Lower leg skin (tissue), 3 donors: ENCODE measurements at regions not wholly inside any gene's neighbourhood (a gene's known extent, or its start where the extent isn't known, plus 50 kb on each side); places are given as distances from the start of the nearest gene placed in this dataset.

Experiments used
- CTCF ChIP-seq, 3 donors: fragments of 450-650 bp; IDR thresholded peaks; one replicate each; pipeline ENCODE4 v1.5.1; 2016; ENCODE audit warnings: antibody characterized with exemption in 3 of 3, mild to moderate bottlenecking in 3 of 3, moderate library complexity in 2 of 3
- POLR2A ChIP-seq, 2 donors: fragments of 450-650 bp; IDR thresholded peaks; one replicate each; pipeline ENCODE4 v1.6.1; 2016 to 2017; ENCODE audit warnings: antibody characterized with exemption in 2 of 2, mild to moderate bottlenecking in 1 of 2, moderate library complexity in 1 of 2

DNA sequence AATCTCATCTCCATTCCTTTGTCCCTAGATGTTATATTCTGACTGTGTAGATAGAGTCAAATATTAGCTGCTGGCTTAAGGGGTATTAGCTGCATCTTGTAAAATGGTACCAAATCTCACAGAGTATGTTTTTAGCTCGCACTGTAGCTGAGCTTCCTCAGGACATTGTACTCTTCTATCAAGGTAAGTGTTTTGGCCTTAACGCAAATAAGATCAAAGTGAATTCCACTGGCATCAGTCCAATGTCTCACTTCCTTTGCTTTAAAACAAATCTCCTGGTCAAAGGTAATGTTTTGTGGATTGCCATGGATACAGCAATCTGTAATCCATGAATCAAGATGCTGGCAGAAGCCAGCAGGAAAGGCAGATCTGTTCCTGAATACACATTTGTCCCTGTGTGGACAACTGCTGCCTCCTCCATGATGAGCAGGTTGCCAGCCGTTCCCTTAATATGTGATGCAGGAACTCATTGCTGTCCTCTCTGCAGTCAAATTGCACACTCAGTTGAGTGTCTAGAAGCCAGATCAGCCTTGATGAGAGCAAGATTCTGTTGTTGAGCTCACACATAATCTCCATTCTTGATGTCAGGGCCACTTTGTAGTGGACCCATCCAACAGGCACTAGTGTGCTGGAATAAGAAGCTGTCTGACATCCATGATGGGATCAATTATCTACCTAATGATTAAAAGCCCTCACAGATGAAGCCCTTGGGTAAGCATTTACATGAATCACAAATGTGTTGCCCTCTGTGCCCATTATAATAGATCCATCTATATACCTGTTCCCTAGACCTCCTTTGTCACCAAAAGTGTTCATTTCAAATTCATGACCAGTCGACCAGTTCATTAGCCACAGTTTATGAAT, 96.6 kb upstream of the AGTR1 start:
- no peak for TF ChIP-seq CTCF (IDR thresholded peaks at IDR 0.05)
- TF ChIP-seq POLR2A (IDR thresholded peaks at IDR 0.05): no peak
